Loucy (cell line): ENCODE measurements at regions not wholly inside any gene's neighbourhood (a gene's known extent, or its start where the extent isn't known, plus 50 kb on each side); places are given as distances from the start of the nearest gene placed in this dataset.
"Not testable (repeated sequence)": the region's sequence is repeated elsewhere in the genome, so short reads cannot be mapped to it uniquely, and the experiment has no call there.

Experiments used
- CTCF ChIP-seq: fragments of 200-600 bp; sonication (generic); conservative IDR thresholded peaks from 2 replicates; pipeline ENCODE4 v1.5.1; 2014; ENCODE audit warnings: mild to moderate bottlenecking, antibody characterized with exemption, low read length
- EZH2phosphoT487 ChIP-seq: fragments of 200-600 bp; IDR thresholded peaks from 2 replicates; pipeline ENCODE4 v1.6.1; 2018; ENCODE audit warnings: antibody characterized with exemption, mild to moderate bottlenecking, moderate library complexity, borderline replicate concordance

- TF ChIP-seq CTCF, EZH2phosphoT487: not testable (repeated sequence)
Measured at GRCh38 chr5:144060091-144060490, 110.4 kb downstream of the YIPF5 start.
